ENCODE measurements at regions not wholly inside any gene's neighbourhood (a gene's known extent, or its start where the extent isn't known, plus 50 kb on each side); places are given as distances from the start of the nearest gene placed in this dataset.

DNA sequence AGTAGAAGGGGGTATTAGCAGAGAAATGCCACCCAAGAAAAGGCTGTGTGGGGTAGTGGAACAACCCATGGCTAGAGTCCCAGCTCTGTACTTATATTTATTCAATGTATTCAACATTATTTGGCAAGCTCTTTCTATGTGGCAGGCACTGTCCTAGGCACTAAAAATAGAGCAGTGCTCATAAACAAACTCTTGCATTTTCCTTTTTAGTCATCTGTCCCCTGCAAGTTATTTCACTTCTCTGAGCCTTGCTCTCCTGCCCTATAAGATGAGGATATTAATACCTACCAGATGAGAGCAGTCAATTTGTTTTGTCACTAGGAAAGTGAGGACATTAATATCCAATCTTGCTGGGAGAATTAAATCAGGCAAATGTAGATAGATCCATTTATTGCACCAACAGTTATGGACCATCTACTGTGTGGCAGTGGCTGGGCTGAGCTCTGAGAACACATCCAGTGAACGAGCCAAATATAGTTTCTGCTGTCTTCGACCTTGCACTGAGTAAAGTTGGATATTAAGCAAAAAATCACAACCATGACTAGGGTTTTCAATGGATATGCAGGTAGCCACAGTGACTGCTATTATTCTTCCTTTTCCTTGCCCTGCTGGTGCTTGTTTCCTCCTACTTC lies 314.3 kb upstream of the TBX3 start:
- ATAC-seq (ENCODE audit: low FRiP score): no peak
- DNase-seq (ENCODE audit: low spot score): no peak
- TF ChIP-seq, protein P1, sequence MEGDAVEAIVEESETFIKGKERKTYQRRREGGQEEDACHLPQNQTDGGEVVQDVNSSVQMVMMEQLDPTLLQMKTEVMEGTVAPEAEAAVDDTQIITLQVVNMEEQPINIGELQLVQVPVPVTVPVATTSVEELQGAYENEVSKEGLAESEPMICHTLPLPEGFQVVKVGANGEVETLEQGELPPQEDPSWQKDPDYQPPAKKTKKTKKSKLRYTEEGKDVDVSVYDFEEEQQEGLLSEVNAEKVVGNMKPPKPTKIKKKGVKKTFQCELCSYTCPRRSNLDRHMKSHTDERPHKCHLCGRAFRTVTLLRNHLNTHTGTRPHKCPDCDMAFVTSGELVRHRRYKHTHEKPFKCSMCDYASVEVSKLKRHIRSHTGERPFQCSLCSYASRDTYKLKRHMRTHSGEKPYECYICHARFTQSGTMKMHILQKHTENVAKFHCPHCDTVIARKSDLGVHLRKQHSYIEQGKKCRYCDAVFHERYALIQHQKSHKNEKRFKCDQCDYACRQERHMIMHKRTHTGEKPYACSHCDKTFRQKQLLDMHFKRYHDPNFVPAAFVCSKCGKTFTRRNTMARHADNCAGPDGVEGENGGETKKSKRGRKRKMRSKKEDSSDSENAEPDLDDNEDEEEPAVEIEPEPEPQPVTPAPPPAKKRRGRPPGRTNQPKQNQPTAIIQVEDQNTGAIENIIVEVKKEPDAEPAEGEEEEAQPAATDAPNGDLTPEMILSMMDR (IDR thresholded peaks at IDR 0.05): no peak

DNA sequence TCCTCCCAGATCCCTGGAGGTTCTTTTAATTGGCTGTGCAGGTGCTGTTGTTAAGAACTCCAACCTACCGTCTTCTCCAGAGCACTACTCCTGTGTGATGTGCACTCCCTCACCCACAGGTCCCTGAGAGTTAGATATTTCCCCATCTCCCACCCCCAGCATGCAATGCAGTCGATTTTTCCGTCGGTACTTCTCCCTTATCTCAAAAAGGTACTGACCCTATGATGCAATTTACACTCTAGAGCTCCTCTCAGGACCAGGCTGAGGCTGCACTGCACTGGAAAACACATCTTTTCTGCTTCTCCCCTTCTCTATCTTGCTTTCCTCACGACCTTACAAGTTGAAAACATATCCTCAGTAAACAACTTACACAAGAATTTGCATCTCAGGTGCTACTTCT lies 312.4 kb upstream of the TBX3 start:
- DNase-seq (ENCODE audit: low spot score) (no peak), ATAC-seq (ENCODE audit: low FRiP score) (no peak)
- TF ChIP-seq, protein P1 (IDR thresholded peaks at IDR 0.05): no peak

DNA sequence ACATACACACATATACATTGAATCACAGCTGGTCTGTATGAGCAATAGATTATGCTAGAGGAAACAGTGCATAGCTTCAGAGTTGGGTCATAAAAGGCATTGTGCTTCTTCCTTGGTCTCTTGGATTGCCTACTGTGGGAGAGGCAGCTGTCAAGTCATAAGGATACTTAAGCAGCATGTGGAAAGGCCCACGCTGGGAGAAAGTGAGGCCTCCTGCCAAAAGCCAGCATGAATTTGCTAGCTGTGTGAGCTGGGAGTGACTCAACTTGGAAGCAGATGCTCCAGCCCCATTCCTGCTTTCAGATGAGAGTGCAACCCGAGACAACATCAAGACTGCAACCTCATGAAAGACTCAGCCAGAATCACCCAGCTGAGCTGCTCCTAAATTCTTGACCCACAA lies 311.9 kb upstream of the TBX3 start:
- TF ChIP-seq, protein P1 (IDR thresholded peaks at IDR 0.05): no peak
- DNase-seq (ENCODE audit: low spot score) (no peak), ATAC-seq (ENCODE audit: low FRiP score) (no peak)

DNA sequence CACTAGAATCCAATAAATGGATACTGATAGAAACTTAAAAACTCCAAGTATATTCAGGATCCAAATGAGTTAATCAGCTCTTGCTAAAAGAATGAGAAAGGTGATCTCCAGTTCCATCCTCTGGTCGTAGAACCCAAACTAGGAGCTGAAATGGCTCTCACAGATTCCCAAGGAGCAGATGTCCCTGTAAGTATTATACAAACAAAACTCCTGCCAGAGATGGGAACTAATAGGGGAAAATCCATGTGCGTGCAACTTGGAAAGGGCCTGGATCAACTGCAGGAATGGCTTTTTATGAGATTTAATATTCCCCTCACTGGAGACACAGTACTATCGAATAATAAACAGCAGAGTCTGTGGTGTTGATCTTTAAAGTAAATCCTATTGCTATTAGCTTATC lies 309.2 kb upstream of the TBX3 start:
- ATAC-seq (ENCODE audit: low FRiP score) (no peak), DNase-seq (ENCODE audit: low spot score) (no peak)
- TF ChIP-seq, protein P1 (IDR thresholded peaks at IDR 0.05): no peak

DNA sequence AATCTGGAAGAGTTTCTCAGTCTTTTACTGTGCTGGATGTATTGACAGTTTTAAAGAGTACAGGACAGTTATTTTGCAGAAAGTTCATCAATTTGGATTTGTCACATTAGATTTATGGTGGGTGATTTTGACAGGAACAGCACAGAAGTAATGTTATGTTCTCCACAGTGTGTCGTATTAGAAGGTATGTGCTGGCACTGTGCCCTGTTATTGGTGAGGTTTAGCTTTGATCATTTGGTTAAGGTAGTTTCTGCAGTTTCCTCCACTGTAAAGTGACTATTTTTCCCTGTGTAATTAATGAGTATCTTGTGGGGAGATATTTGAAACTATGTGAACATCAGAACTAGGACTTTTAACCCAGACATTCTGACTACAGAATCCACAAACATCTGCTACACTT lies 308.5 kb upstream of the TBX3 start:
- ATAC-seq (ENCODE audit: low FRiP score): no peak
- TF ChIP-seq, protein P1 (IDR thresholded peaks at IDR 0.05): no peak
- no peak for DNase-seq (ENCODE audit: low spot score)

DNA sequence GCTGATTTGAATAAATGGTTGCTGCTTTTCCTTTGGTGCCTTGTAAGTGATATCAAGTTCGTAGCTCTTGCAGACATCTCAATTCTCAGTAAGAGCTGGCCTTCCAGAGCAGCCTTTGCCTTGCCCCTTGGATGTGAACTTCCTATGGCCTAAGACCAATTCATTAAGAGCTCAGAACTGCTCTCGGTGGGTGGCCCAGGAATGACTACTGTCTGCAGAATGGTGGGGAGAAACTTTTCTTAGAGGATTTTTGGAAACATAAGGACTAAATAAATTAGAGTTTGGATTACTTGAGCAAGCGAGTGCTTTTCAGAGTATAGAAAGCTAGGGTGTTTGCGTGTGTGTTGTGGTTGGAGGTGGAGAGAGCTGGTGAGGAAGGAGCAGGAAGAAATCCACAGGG lies 306.4 kb upstream of the TBX3 start:
- TF ChIP-seq, protein P1 (IDR thresholded peaks at IDR 0.05): no peak

DNA sequence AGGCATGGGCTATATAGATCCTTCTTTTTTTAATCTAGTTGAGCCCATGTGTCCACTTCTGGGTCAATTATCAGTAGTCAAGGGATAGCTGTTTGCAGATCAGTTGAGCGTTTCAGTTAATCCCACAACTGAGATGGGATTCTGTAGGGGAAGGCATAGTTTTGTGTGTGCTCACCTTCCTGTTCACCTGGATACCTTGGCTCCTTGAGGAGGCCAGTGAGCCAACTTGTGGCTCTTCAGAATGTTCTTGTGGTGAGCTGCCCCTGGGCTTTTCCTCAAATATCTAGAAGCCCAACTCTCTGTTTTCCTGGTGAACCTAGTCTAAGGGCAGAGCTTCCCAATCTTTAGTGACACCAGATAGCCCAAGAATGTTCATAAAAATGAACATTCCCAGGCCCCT lies 302.9 kb upstream of the TBX3 start:
- TF ChIP-seq, protein P1 (IDR thresholded peaks at IDR 0.05): no peak
- ATAC-seq (ENCODE audit: low FRiP score) (no peak), DNase-seq (ENCODE audit: low spot score) (no peak)

More for the DNA sequence above, 306.4 kb upstream of the TBX3 start:
- ATAC-seq (ENCODE audit: low FRiP score): no peak
- DNase-seq (ENCODE audit: low spot score): no peak

Measured in omental fat pad (tissue), 3 donors.